Activated T-helper 17 cell treated with anti-CD3 and anti-CD28 coated beads, Interleukin-2, amount 50 U/mL, for 72 hours (primary cell): ENCODE measurements at regions not wholly inside any gene's neighbourhood (a gene's known extent, or its start where the extent isn't known, plus 50 kb on each side); places are given as distances from the start of the nearest gene placed in this dataset.
A peak's percentile ranks its signal among the peaks of the same experiment; 100 is the strongest.
"Not testable (repeated sequence)": the region's sequence is repeated elsewhere in the genome, so short reads cannot be mapped to it uniquely, and the experiment has no call there.

Experiments
- ATAC-seq: fragments of 150-1000 bp; cut with Tn5 transposase; replicated peaks from 2 replicates; pipeline ENCODE4 v1.10.0; 2021; ENCODE audit warnings: mild to moderate bottlenecking, moderate library complexity
- H3K27ac Mint-ChIP-seq: one replicate; pipeline ENCODE4 v1.8.0; 2022; ENCODE audit warnings: mixed read lengths
- H3K27me3 Mint-ChIP-seq: one replicate; pipeline ENCODE4 v1.8.0; 2022; ENCODE audit warnings: mixed read lengths
- H3K36me3 Mint-ChIP-seq: one replicate; pipeline ENCODE4 v1.8.0; 2022; ENCODE audit warnings: low read depth, mild to moderate bottlenecking, mixed read lengths
- H3K4me1 Mint-ChIP-seq: one replicate; pipeline ENCODE4 v1.8.0; 2022; ENCODE audit warnings: mixed read lengths
- H3K4me3 Mint-ChIP-seq: one replicate; pipeline ENCODE4 v1.8.0; 2022; ENCODE audit warnings: mild to moderate bottlenecking, mixed read lengths
- H3K9me3 Mint-ChIP-seq: one replicate; pipeline ENCODE4 v1.8.0; 2022; ENCODE audit warnings: mixed read lengths

DNA sequence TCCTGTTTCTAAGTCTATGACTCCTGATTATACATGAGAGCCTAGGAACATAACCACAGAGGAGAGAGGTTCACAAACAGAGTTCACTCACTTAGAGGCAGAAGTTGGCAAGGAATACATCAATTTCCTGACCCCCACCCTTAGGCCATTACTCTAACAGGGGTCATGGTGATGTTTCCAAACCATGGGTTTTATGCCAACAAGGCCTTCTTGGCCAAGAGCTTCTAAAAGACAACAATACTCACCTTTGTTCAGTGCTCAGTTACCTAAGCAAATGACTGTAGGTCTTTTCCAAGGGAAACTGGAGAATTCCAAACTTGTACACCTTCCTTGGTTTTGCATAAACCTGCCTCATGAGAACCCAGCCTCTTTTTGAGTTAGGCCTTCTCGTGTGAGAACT, 52.6 kb downstream of the ERICH4 start:
- Mint-ChIP-seq H3K4me3 (no peak overlapping the region), H3K4me1 (no peaks in the 10 kb centered on the region), H3K27me3 (peaks cover 15% of the 10 kb centered on the region), H3K9me3 (peaks cover 3% of the 10 kb centered on the region), H3K27ac (no peak overlapping the region), H3K36me3 (no peaks in the 10 kb centered on the region)
- ATAC-seq: no peak

GRCh38 chr19:41499899-41500298, 56.9 kb downstream of the ERICH4 start:
- H3K36me3 Mint-ChIP-seq: no peaks in the 10 kb centered on the region
- H3K4me1 Mint-ChIP-seq: peaks cover 3% of the 10 kb centered on the region
- H3K27ac Mint-ChIP-seq: no peak overlapping the region
- no peak for ATAC-seq
- H3K9me3 Mint-ChIP-seq: no peaks in the 10 kb centered on the region
- H3K4me3 Mint-ChIP-seq: no peak overlapping the region
- peaks cover 34% of the 10 kb centered on the region for H3K27me3 Mint-ChIP-seq

DNA sequence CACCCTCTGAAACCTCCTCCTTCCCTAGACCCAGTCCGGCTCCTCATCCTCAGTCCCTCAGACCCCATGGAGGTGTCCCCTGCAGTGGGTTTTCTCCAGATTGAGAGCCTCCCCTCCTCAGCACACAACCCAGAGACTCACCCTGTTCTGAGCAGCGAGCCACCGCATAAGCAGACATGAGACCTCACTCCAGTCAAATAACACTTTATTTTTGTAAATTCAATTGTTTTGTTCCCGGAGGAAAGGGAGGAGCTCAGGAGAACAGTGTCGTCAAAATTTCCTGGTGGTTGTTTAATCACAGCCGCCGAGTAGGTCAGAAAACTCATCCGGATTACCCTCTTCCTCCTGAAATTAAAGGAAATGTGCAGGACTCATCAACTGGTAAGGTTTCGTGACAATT, 57.5 kb downstream of the ERICH4 start:
- no peaks in the 10 kb centered on the region for H3K9me3 Mint-ChIP-seq
- no peak for ATAC-seq

GRCh38 chr19:41501854-41502253, 58.9 kb downstream of the ERICH4 start:
- Mint-ChIP-seq H3K4me3 (no peak overlapping the region), H3K36me3 (no peaks in the 10 kb centered on the region), H3K9me3 (no peaks in the 10 kb centered on the region), H3K27me3 (peaks cover 50% of the 10 kb centered on the region), H3K27ac (no peak overlapping the region), H3K4me1 (peaks cover 3% of the 10 kb centered on the region)
- no peak for ATAC-seq

More for the DNA sequence above, 57.5 kb downstream of the ERICH4 start:
- peaks cover 3% of the 10 kb centered on the region for H3K4me1 Mint-ChIP-seq
- peaks cover 40% of the 10 kb centered on the region for H3K27me3 Mint-ChIP-seq
- no peak overlapping the region for H3K27ac Mint-ChIP-seq
- no peaks in the 10 kb centered on the region for H3K36me3 Mint-ChIP-seq
- no peak overlapping the region for H3K4me3 Mint-ChIP-seq

DNA sequence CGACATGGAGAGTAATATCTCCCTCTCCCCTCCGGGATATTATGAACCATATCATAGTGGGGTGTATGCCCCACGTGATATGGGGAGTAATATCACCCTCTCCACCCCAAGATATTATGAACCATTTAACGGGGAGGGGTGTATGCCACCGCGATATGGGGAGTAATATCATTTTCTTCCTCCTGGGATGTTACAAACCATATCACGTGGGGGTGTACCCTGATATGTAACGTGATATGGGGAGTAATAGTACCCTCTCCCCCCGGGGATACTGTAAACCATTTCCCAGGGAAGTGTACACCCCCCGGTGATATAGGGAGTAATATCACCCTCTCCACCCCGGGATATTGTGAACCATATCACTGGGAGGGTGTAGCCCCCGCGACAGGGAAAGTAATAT, 62.1 kb downstream of the ERICH4 start:
- H3K4me1 Mint-ChIP-seq: peaks cover 3% of the 10 kb centered on the region
- H3K9me3 Mint-ChIP-seq: no peaks in the 10 kb centered on the region
- no peak overlapping the region for H3K27ac Mint-ChIP-seq
- no peak overlapping the region for H3K4me3 Mint-ChIP-seq
- peaks cover 38% of the 10 kb centered on the region for H3K27me3 Mint-ChIP-seq
- ATAC-seq: no peak
- no peaks in the 10 kb centered on the region for H3K36me3 Mint-ChIP-seq

DNA sequence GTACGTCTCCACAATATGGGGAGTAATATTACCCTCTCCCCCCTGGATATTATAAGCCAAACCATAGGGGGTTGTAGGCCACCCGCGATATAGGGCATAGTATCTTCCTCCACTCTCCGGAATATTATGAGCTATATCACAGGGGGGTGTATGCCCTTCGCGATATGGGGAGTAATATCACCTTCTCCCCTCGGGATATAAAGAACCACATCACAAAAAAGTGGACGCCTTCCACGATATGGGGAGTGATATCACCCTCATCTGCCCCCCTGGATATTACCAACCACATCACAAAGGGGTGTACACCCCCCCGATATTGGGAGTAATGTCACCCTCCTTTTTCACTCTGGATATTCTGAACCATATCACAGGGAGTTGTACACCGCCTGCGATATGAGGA, 65.5 kb upstream of the CEACAM21 start:
- no peak overlapping the region for H3K4me3 Mint-ChIP-seq
- no peaks in the 10 kb centered on the region for H3K9me3 Mint-ChIP-seq
- no peaks in the 10 kb centered on the region for H3K36me3 Mint-ChIP-seq
- H3K4me1 Mint-ChIP-seq: no peaks in the 10 kb centered on the region
- ATAC-seq: no peak
- H3K27ac Mint-ChIP-seq: no peak overlapping the region
- H3K27me3 Mint-ChIP-seq: peaks cover 32% of the 10 kb centered on the region

GRCh38 chr19:41511628-41512027, 64.3 kb upstream of the CEACAM21 start:
- no peak overlapping the region for H3K27ac Mint-ChIP-seq
- H3K4me3 Mint-ChIP-seq: no peak overlapping the region
- no peak for ATAC-seq
- no peaks in the 10 kb centered on the region for H3K36me3 Mint-ChIP-seq
- no peaks in the 10 kb centered on the region for H3K4me1 Mint-ChIP-seq
- H3K27me3 Mint-ChIP-seq: peaks cover 29% of the 10 kb centered on the region
- H3K9me3 Mint-ChIP-seq: no peaks in the 10 kb centered on the region

GRCh38 chr19:41515015-41515652, 60.8 kb upstream of the CEACAM21 start:
- H3K27ac Mint-ChIP-seq: no peak overlapping the region
- ATAC-seq: no peak
- H3K27me3 Mint-ChIP-seq: peaks cover 37% of the 10 kb centered on the region
- no peak overlapping the region for H3K4me3 Mint-ChIP-seq
- no peaks in the 10 kb centered on the region for H3K9me3 Mint-ChIP-seq
- H3K4me1 Mint-ChIP-seq: no peaks in the 10 kb centered on the region
- H3K36me3 Mint-ChIP-seq: no peaks in the 10 kb centered on the region

DNA sequence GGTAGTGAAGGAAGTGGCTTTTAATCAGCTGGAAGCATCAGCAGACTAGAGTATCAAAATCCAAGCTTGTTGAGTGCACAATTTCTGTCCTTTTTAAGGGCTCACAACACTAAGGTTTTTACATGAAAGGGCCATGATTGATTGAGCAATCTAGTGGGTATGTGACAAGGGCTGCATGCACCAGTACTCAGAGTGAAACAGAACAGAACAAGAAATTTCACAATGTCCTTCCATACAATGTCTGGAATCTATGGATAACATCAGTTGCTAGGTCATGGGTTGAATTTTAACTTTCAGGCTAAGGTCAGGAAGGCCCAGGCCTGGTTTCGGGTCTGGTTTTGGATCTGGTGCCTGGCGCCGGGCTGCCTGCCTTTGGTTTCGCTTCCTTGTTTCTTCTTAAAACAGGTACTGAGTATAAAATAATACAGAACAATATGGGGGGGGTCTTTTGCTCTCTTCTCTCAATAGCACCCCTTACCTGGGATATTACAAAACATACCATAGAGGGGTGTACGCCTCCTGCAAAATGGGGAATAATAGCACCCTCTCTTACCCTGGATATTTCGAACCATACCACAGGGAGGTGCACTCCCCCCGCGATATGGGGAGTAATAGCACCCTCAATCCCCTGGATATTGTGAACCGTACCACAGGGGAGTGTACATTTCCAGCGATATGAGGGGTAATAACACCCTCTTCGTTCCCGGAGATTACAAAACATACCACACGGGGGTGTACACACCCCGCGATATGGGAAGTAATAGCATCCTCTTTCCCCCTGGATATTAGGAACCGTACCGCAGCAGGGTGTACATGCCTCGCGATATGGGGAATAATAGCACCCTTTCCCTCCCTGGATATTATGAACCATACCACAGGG, 59.4 kb upstream of the CEACAM21 start:
- peak; percentile 11 for ATAC-seq
- not testable (repeated sequence) for H3K36me3 Mint-ChIP-seq, H3K27ac Mint-ChIP-seq, H3K4me1 Mint-ChIP-seq, H3K9me3 Mint-ChIP-seq, H3K4me3 Mint-ChIP-seq
- H3K27me3 Mint-ChIP-seq: peaks cover 35% of the 10 kb centered on the region

GRCh38 chr19:41518141-41518540, 57.8 kb upstream of the CEACAM21 start:
- no peaks in the 10 kb centered on the region for H3K9me3 Mint-ChIP-seq
- peaks cover 16% of the 10 kb centered on the region for H3K4me1 Mint-ChIP-seq
- ATAC-seq: no peak
- H3K27ac Mint-ChIP-seq: no peak overlapping the region
- peaks cover 31% of the 10 kb centered on the region for H3K27me3 Mint-ChIP-seq
- no peaks in the 10 kb centered on the region for H3K36me3 Mint-ChIP-seq
- H3K4me3 Mint-ChIP-seq: no peak overlapping the region

DNA sequence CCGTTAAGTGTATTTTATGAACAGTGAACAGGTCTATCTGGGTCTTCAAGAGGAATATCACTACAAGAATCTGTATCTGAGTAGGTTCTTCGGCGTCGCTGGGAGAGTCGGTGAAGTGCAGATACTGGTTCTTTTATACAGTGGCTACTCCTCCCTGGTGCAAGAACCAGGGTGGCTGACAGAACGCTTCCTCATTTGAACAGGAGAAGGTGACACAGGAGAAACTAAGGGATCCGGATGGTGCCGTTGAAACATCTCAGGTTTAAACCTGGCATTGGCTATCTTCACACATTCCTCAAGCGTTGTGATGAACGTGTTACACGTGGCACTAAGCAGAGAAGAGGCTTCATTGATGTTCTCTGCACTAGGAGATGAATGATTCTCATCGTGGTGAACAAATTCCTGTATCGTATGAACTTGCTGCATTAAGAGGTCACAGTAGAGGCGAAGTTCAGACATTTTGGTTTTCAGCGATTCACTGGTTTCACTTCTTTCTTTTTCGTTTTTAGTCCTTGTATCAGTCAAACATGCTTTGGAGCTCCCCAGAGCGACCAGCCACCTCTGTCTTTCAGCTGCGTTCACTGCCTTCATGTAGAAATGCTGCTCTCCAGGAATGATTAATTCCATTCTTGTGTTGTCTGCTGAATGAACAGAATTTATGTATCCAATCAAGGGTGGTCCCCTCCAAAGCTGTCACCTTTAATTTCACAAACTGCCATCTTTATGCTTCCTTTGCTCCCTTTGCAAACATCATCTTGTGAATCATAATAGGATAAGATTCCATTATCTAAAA, 54.6 kb upstream of the CEACAM21 start:
- peak; percentile 87 for ATAC-seq
- Mint-ChIP-seq H3K27me3 (peaks cover 16% of the 10 kb centered on the region), H3K4me1 (peaks cover 16% of the 10 kb centered on the region), H3K27ac (peak overlapping the region; percentile 73), H3K4me3 (peak overlapping the region; percentile 90)
- H3K36me3 Mint-ChIP-seq, H3K9me3 Mint-ChIP-seq: not testable (repeated sequence)

DNA sequence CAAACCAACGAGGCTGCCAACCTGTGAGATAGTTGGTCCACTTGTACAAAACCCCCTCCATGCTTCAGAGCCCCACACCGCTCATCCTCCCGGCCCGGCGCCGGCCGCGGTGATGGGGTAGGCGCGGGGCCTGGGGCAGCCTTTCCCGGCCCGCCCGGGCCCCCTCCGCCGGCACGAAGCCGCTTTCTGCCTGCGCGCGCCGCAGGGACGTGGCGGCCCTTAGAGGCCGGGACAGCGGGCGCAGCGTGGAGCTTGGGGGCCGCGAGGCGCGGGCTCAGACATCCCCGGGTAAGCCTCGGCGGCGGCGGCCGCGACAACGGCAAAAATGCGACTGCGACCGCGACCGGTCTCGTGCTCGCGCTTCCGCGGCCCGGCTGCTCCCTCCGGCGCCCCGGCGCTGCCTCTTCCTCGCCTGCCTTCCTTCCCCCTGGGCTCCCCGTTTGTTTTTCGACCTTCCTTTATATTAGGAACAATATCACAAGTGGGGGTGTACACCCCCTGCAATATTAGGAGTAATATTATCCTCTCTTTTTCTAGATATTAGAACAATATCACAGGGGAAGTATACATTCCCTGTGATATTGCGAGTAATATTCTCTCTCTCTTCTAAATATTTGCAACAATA, 53.9 kb upstream of the CEACAM21 start:
- Mint-ChIP-seq H3K9me3 (no peaks in the 10 kb centered on the region), H3K4me1 (peaks cover 16% of the 10 kb centered on the region), H3K27ac (peak overlapping the region; percentile 88), H3K27me3 (peaks cover 16% of the 10 kb centered on the region), H3K4me3 (peak overlapping the region; percentile 90), H3K36me3 (no peaks in the 10 kb centered on the region)
- peak; percentile 62 for ATAC-seq

DNA sequence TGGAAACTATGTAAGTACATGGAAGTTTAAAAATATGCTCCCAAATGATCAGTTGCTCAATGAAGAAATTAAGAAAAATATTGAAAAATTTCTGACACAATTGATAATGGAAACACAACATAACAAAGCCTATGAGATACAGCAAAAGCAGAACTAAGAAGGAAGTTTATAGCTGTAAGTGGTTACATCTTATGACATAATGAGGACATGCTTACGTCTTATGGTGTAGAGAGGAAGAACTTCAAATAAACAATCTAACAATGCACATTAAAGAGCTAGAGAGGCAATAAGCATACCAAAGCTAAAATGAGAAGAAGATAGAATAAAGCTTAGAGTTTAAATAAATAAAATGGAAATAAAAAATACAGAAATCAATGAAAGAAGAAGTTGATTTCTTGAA, 50.0 kb upstream of the CEACAM21 start:
- H3K36me3 Mint-ChIP-seq: no peaks in the 10 kb centered on the region
- ATAC-seq: no peak
- H3K27ac Mint-ChIP-seq: no peak overlapping the region
- no peaks in the 10 kb centered on the region for H3K9me3 Mint-ChIP-seq
- peaks cover 1% of the 10 kb centered on the region for H3K27me3 Mint-ChIP-seq
- H3K4me1 Mint-ChIP-seq: peaks cover 26% of the 10 kb centered on the region
- H3K4me3 Mint-ChIP-seq: no peak overlapping the region
